KMS-11 (cell line): ENCODE measurements at regions not wholly inside any gene's neighbourhood (a gene's known extent, or its start where the extent isn't known, plus 50 kb on each side); places are given as distances from the start of the nearest gene placed in this dataset.

Experiments used
- H2AFZ ChIP-seq: fragments of 200-600 bp; sonication (generic); 2 replicates; pipeline ENCODE4 v1.6.1; 2016; ENCODE audit warnings: antibody characterized with exemption, mixed run types, low read depth
- H3K27ac ChIP-seq: fragments of 200-600 bp; sonication (generic); 2 replicates; pipeline ENCODE4 v1.6.1; 2016; ENCODE audit warnings: mild to moderate bottlenecking, mixed run types
- H3K27me3 ChIP-seq: fragments of 200-600 bp; sonication (generic); 2 replicates; pipeline ENCODE4 v1.6.1; 2017; ENCODE audit warnings: mild to moderate bottlenecking, low read depth, mixed run types, moderate library complexity; ENCODE audit not compliant: insufficient read depth
- H3K36me3 ChIP-seq: fragments of 200-600 bp; sonication (generic); 2 replicates; pipeline ENCODE4 v1.6.1; 2017; ENCODE audit warnings: mild to moderate bottlenecking, mixed run types; ENCODE audit not compliant: insufficient read depth
- H3K4me1 ChIP-seq: fragments of 200-600 bp; sonication (generic); 2 replicates; pipeline ENCODE4 v1.6.1; 2016; ENCODE audit warnings: mild to moderate bottlenecking, low read depth, mixed run types; ENCODE audit not compliant: poor library complexity, severe bottlenecking
- H3K4me2 ChIP-seq: fragments of 200-600 bp; sonication (generic); 2 replicates; pipeline ENCODE4 v1.7.0; 2016; ENCODE audit warnings: mild to moderate bottlenecking, mixed run types
- H3K4me3 ChIP-seq: fragments of 200-600 bp; sonication (generic); IDR thresholded peaks from 2 replicates; pipeline ENCODE4 v1.6.1; 2017; ENCODE audit warnings: low read depth, low read length, mixed read lengths; ENCODE audit not compliant: insufficient read depth
- H3K79me2 ChIP-seq: fragments of 200-600 bp; sonication (generic); 2 replicates; pipeline ENCODE4 v1.6.1; 2016; ENCODE audit warnings: low read depth, mixed run types; ENCODE audit not compliant: insufficient read depth
- H3K9ac ChIP-seq: fragments of 200-600 bp; sonication (generic); 2 replicates; pipeline ENCODE4 v1.6.1; 2016; ENCODE audit warnings: mild to moderate bottlenecking, mixed run types
- H4K20me1 ChIP-seq: fragments of 200-600 bp; sonication (generic); 2 replicates; pipeline ENCODE4 v1.6.1; 2016; ENCODE audit warnings: mild to moderate bottlenecking, mixed run types; ENCODE audit not compliant: insufficient read depth
- TF ChIP-seq, protein P1 (sequence below): fragments of 200-600 bp; sonication (generic); conservative IDR thresholded peaks from 2 replicates; pipeline ENCODE4 v1.6.1; 2017; ENCODE audit warnings: low read depth, mild to moderate bottlenecking, antibody characterized with exemption, low read length, moderate library complexity, mixed read lengths

- Histone ChIP-seq H3K4me1 (no peaks in the 10 kb centered on the region), H3K9ac (no peak overlapping the region), H3K27ac (no peak overlapping the region), H4K20me1 (no peaks in the 10 kb centered on the region), H3K79me2 (no peaks in the 10 kb centered on the region), H3K4me2 (no peak overlapping the region), H3K4me3 (no peak overlapping the region), H3K27me3 (no peaks in the 10 kb centered on the region), H3K36me3 (no peaks in the 10 kb centered on the region), H2AFZ (no peak overlapping the region)
- TF ChIP-seq, protein P1, sequence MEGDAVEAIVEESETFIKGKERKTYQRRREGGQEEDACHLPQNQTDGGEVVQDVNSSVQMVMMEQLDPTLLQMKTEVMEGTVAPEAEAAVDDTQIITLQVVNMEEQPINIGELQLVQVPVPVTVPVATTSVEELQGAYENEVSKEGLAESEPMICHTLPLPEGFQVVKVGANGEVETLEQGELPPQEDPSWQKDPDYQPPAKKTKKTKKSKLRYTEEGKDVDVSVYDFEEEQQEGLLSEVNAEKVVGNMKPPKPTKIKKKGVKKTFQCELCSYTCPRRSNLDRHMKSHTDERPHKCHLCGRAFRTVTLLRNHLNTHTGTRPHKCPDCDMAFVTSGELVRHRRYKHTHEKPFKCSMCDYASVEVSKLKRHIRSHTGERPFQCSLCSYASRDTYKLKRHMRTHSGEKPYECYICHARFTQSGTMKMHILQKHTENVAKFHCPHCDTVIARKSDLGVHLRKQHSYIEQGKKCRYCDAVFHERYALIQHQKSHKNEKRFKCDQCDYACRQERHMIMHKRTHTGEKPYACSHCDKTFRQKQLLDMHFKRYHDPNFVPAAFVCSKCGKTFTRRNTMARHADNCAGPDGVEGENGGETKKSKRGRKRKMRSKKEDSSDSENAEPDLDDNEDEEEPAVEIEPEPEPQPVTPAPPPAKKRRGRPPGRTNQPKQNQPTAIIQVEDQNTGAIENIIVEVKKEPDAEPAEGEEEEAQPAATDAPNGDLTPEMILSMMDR = no peak
Measured at GRCh38 chr17:71363661-71364060, 757.2 kb upstream of the SOX9 start.

GRCh38 chr17:71371809-71372208 is 749.0 kb upstream of the SOX9 start:
- Histone ChIP-seq H2AFZ (no peak overlapping the region), H3K27me3 (no peaks in the 10 kb centered on the region), H3K79me2 (no peaks in the 10 kb centered on the region), H3K4me2 (no peak overlapping the region), H3K36me3 (no peaks in the 10 kb centered on the region), H4K20me1 (no peaks in the 10 kb centered on the region), H3K27ac (no peak overlapping the region), H3K9ac (no peak overlapping the region), H3K4me3 (no peak overlapping the region), H3K4me1 (no peaks in the 10 kb centered on the region)
- TF ChIP-seq, protein P1 = no peak

GRCh38 chr17:71375948-71376347 is 744.9 kb upstream of the SOX9 start:
- TF ChIP-seq, protein P1 = no peak
- H3K9ac ChIP-seq = no peak overlapping the region
- H3K4me3 ChIP-seq = no peak overlapping the region
- no peaks in the 10 kb centered on the region for H3K79me2 ChIP-seq
- no peaks in the 10 kb centered on the region for H3K27me3 ChIP-seq
- H3K4me2 ChIP-seq = no peak overlapping the region
- H3K27ac ChIP-seq = no peak overlapping the region
- no peak overlapping the region for H2AFZ ChIP-seq
- H3K36me3 ChIP-seq = no peaks in the 10 kb centered on the region
- H4K20me1 ChIP-seq = no peaks in the 10 kb centered on the region
- H3K4me1 ChIP-seq = no peaks in the 10 kb centered on the region

GRCh38 chr17:71376933-71377332 is 743.9 kb upstream of the SOX9 start:
- Histone ChIP-seq H3K27me3 (no peaks in the 10 kb centered on the region), H3K27ac (no peak overlapping the region), H3K4me3 (no peak overlapping the region), H3K36me3 (no peaks in the 10 kb centered on the region), H3K4me1 (no peaks in the 10 kb centered on the region), H3K4me2 (no peak overlapping the region), H2AFZ (no peak overlapping the region), H3K79me2 (no peaks in the 10 kb centered on the region), H3K9ac (no peak overlapping the region), H4K20me1 (no peaks in the 10 kb centered on the region)
- TF ChIP-seq, protein P1 = no peak
